OCI-LY3 (cell line): ENCODE measurements at regions not wholly inside any gene's neighbourhood (a gene's known extent, or its start where the extent isn't known, plus 50 kb on each side); places are given as distances from the start of the nearest gene placed in this dataset.

ENCODE experiments used
- EZH2phosphoT487 ChIP-seq: fragments of 200-600 bp; shearing (Covaris generic); IDR thresholded peaks from 2 replicates; pipeline ENCODE4 v1.6.1; 2018; ENCODE audit warnings: antibody characterized with exemption, mixed run types, low read depth
- TF ChIP-seq, protein P1 (sequence below): fragments of 200-600, 300-600 bp; sonication (generic); IDR thresholded peaks from 2 replicates; pipeline ENCODE4 v1.5.1; 2014; ENCODE audit warnings: antibody characterized with exemption, low read length, low read depth

DNA sequence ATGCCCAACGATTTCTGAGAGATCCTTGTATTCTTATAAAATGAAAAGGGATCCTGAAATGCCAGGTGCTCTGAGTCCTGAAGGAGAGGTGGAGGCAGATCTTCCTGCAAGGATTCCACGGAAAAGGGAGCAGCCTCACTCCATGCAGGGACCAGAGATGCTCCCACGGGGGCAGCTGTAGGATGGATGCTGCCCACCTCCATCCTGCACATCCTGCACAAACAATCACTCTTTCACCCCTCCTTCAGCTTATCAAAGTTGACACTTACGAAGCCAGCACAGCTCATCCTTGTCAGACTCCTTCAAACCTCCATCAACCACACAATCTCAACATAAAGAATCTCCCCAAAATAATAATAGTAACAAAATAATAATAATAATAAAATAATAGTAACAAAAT, 119.1 kb downstream of the GGTLC2 start:
- TF ChIP-seq, protein P1, sequence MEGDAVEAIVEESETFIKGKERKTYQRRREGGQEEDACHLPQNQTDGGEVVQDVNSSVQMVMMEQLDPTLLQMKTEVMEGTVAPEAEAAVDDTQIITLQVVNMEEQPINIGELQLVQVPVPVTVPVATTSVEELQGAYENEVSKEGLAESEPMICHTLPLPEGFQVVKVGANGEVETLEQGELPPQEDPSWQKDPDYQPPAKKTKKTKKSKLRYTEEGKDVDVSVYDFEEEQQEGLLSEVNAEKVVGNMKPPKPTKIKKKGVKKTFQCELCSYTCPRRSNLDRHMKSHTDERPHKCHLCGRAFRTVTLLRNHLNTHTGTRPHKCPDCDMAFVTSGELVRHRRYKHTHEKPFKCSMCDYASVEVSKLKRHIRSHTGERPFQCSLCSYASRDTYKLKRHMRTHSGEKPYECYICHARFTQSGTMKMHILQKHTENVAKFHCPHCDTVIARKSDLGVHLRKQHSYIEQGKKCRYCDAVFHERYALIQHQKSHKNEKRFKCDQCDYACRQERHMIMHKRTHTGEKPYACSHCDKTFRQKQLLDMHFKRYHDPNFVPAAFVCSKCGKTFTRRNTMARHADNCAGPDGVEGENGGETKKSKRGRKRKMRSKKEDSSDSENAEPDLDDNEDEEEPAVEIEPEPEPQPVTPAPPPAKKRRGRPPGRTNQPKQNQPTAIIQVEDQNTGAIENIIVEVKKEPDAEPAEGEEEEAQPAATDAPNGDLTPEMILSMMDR = no peak
- no peak for TF ChIP-seq EZH2phosphoT487
